H9 (cell line): ENCODE measurements at regions not wholly inside any gene's neighbourhood (a gene's known extent, or its start where the extent isn't known, plus 50 kb on each side); places are given as distances from the start of the nearest gene placed in this dataset.

Source experiments
- DNase-seq: peaks from one replicate; pipeline ENCODE4 v3.0.0-alpha.2; 2017
- H2AFZ ChIP-seq: one replicate; pipeline ENCODE4 v1.6.1; 2013; ENCODE audit warnings: mild to moderate bottlenecking, low read length, control low read depth, moderate library complexity
- H2AK5ac ChIP-seq: 2 replicates; pipeline ENCODE4 v1.6.1; 2013; ENCODE audit warnings: low read length, control low read depth, mixed read lengths; ENCODE audit not compliant: insufficient read length
- H2BK120ac ChIP-seq: one replicate; pipeline ENCODE4 v1.6.1; 2013; ENCODE audit warnings: low read depth, mild to moderate bottlenecking, low read length, control low read depth, inconsistent platforms; ENCODE audit not compliant: poor library complexity, severe bottlenecking
- H2BK12ac ChIP-seq: 2 replicates; pipeline ENCODE4 v1.6.1; 2013; ENCODE audit warnings: low read length, control low read depth, mixed read lengths, low read depth; ENCODE audit not compliant: insufficient read length
- H2BK15ac ChIP-seq: 2 replicates; pipeline ENCODE4 v1.6.1; 2013; ENCODE audit warnings: low read depth, low read length, control low read depth
- H2BK20ac ChIP-seq: one replicate; pipeline ENCODE4 v1.6.1; 2013; ENCODE audit warnings: low read depth, mild to moderate bottlenecking, low read length, control low read depth, inconsistent platforms; ENCODE audit not compliant: poor library complexity, severe bottlenecking
- H2BK5ac ChIP-seq: 2 replicates; pipeline ENCODE4 v1.6.1; 2013; ENCODE audit warnings: low read length, control low read depth, mixed read lengths; ENCODE audit not compliant: insufficient read length
- H3K14ac ChIP-seq: 2 replicates; pipeline ENCODE4 v1.6.1; 2013; ENCODE audit warnings: low read length, control low read depth; ENCODE audit not compliant: insufficient read depth
- H3K18ac ChIP-seq: 2 replicates; pipeline ENCODE4 v1.6.1; 2013; ENCODE audit warnings: low read depth, mild to moderate bottlenecking, mixed read lengths, low read length, control low read depth; ENCODE audit not compliant: insufficient read length
- H3K23ac ChIP-seq: 2 replicates; pipeline ENCODE4 v1.6.1; 2013; ENCODE audit warnings: low read length, control low read depth, mixed read lengths, low read depth; ENCODE audit not compliant: insufficient read length
- H3K23me2 ChIP-seq: 2 replicates; pipeline ENCODE4 v1.6.1; 2013; ENCODE audit warnings: low read depth, mild to moderate bottlenecking, mixed read lengths, low read length, control low read depth; ENCODE audit not compliant: insufficient read length, poor library complexity, severe bottlenecking
- H3K27ac ChIP-seq: 2 replicates; pipeline ENCODE4 v1.5.1; 2013; ENCODE audit warnings: low read length, control low read depth, mixed read lengths, low read depth; ENCODE audit not compliant: insufficient read length
- H3K27me3 ChIP-seq: 2 replicates; pipeline ENCODE4 v1.6.1; 2013; ENCODE audit warnings: low read length, control low read depth, inconsistent platforms; ENCODE audit not compliant: insufficient read depth
- H3K4ac ChIP-seq: 2 replicates; pipeline ENCODE4 v1.6.1; 2013; ENCODE audit warnings: low read depth, mild to moderate bottlenecking, control low read depth, inconsistent platforms, low read length, moderate library complexity
- H3K4me1 ChIP-seq: 2 replicates; pipeline ENCODE4 v1.6.1; 2013; ENCODE audit warnings: low read length, control low read depth, inconsistent platforms; ENCODE audit not compliant: insufficient read depth
- H3K4me2 ChIP-seq: 2 replicates; pipeline ENCODE4 v1.6.1; 2013; ENCODE audit warnings: low read length, control low read depth, mixed read lengths; ENCODE audit not compliant: insufficient read length, insufficient read depth
- H3K56ac ChIP-seq: 2 replicates; pipeline ENCODE4 v1.6.1; 2013; ENCODE audit warnings: low read depth, mild to moderate bottlenecking, mixed read lengths, low read length, control low read depth; ENCODE audit not compliant: insufficient read length
- H3K79me1 ChIP-seq: 2 replicates; pipeline ENCODE4 v1.6.1; 2013; ENCODE audit warnings: low read depth, mild to moderate bottlenecking, moderate library complexity, low read length, control low read depth, inconsistent platforms; ENCODE audit not compliant: insufficient read depth, poor library complexity, severe bottlenecking
- H3K79me2 ChIP-seq: 2 replicates; pipeline ENCODE4 v1.6.1; 2013; ENCODE audit warnings: low read length, control low read depth, inconsistent platforms; ENCODE audit not compliant: insufficient read depth
- H3K9ac ChIP-seq: 2 replicates; pipeline ENCODE4 v1.6.1; 2013; ENCODE audit warnings: low read length, control low read depth, mixed read lengths; ENCODE audit not compliant: insufficient read length; ENCODE audit errors: extremely low read depth
- H3K9me3 ChIP-seq: one replicate; pipeline ENCODE4 v1.6.1; 2013; ENCODE audit warnings: low read depth, low read length, inconsistent platforms; ENCODE audit not compliant: control insufficient read depth
- H3T11ph ChIP-seq: one replicate; pipeline ENCODE4 v1.6.1; 2013; ENCODE audit warnings: mild to moderate bottlenecking, low read length, control low read depth, inconsistent platforms
- H4K20me1 ChIP-seq: one replicate; pipeline ENCODE4 v1.6.1; 2013; ENCODE audit not compliant: control insufficient read depth, insufficient read length, insufficient read depth
- H4K5ac ChIP-seq: 2 replicates; pipeline ENCODE4 v1.6.1; 2013; ENCODE audit warnings: low read depth, mild to moderate bottlenecking, mixed read lengths, low read length, control low read depth; ENCODE audit not compliant: insufficient read length
- H4K8ac ChIP-seq: replicated peaks from 2 replicates; pipeline ENCODE4 v1.6.1; 2013; ENCODE audit warnings: low read length, control low read depth, mixed read lengths, low read depth; ENCODE audit not compliant: insufficient read length
- H4K91ac ChIP-seq: 2 replicates; pipeline ENCODE4 v1.6.1; 2013; ENCODE audit warnings: low read depth, mild to moderate bottlenecking, moderate library complexity, mixed read lengths, low read length, control low read depth; ENCODE audit not compliant: insufficient read length
- H3K27ac Mint-ChIP-seq, 3 experiments: 2 replicates in 2 of 3; 3 replicates in 1 of 3; pipeline ENCODE4 v1.8.0; 2020 to 2021; ENCODE audit warnings: mixed read lengths in 3 of 3, mild to moderate bottlenecking in 1 of 3, moderate library complexity in 1 of 3
- H3K27me3 Mint-ChIP-seq: 2 replicates; pipeline ENCODE4 v1.8.0; 2021; ENCODE audit warnings: low read depth, mild to moderate bottlenecking, moderate library complexity, mixed read lengths
- H3K36me3 Mint-ChIP-seq, 3 experiments: 2 replicates in 2 of 3; 3 replicates in 1 of 3; pipeline ENCODE4 v1.8.0; 2020 to 2021; ENCODE audit warnings: low read depth in 3 of 3, mixed read lengths in 3 of 3; ENCODE audit not compliant: insufficient read depth in 1 of 3
- H3K4me1 Mint-ChIP-seq, 2 experiments: 2 replicates each; pipeline ENCODE4 v1.8.0; 2020; ENCODE audit warnings: mixed read lengths in 2 of 2
- H3K4me3 Mint-ChIP-seq, 2 experiments: 2 replicates in 1 of 2; 3 replicates in 1 of 2; pipeline ENCODE4 v1.8.0; 2020 to 2021; ENCODE audit warnings: mild to moderate bottlenecking in 2 of 2, mixed read lengths in 2 of 2, moderate library complexity in 1 of 2
- H3K9me3 Mint-ChIP-seq, 2 experiments: 2 replicates in 1 of 2; 3 replicates in 1 of 2; pipeline ENCODE4 v1.8.0; 2020; ENCODE audit warnings: mild to moderate bottlenecking in 2 of 2, mixed read lengths in 2 of 2, moderate library complexity in 1 of 2
- WGBS: extraction: QIAGEN DNeasy Blood & Tissue Kit; methylation state at CpG from one replicate; pipeline ENCODE4 v1.1.7; 2013; ENCODE audit warnings: missing lambda C conversion rate, low lambda C conversion rate, mixed read lengths; ENCODE audit not compliant: insufficient read length; ENCODE audit errors: extremely low coverage; 5-methylcytosine and 5-hydroxymethylcytosine counted together
- TF ChIP-seq, protein P1 (sequence below): fragments of 200-600 bp; sonication (generic); conservative IDR thresholded peaks from 3 replicates; pipeline ENCODE4 v1.8.0; 2021; ENCODE audit warnings: antibody characterized with exemption, mild to moderate bottlenecking

DNA sequence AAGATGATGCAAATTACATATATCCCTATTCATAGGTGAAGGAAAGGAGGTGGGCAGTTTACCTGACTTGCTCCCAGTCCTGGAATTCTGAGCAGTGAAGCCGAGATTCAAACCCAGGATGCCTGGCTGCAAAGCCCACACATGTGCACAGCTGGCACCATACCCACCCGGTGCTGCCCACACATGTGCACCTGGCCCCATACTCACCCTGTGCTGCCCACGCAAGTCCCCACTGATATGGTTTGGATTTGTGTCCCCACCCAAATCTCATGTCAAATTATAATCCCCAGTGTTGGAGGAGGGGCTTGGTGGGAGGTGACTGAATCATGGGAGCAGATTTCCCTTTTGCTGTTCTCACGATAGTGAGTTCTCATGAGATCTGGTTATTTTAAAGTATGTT, 179.2 kb upstream of the C14orf180 start:
- H3K56ac ChIP-seq, result no peak overlapping the region
- H3T11ph ChIP-seq, result no peak overlapping the region
- no peaks in the 10 kb centered on the region for H3K27me3 ChIP-seq
- H3K14ac ChIP-seq, result no peak overlapping the region
- H3K79me2 ChIP-seq, result no peaks in the 10 kb centered on the region
- H3K79me1 ChIP-seq, result no peaks in the 10 kb centered on the region
- H3K9me3 Mint-ChIP-seq, result peaks cover 24 to 34% of the 10 kb centered on the region in 2 experiments
- H4K5ac ChIP-seq, result no peak overlapping the region
- H3K23me2 ChIP-seq, result no peaks in the 10 kb centered on the region
- peaks cover 35 to 46% of the 10 kb centered on the region in 2 experiments for H3K4me1 Mint-ChIP-seq
- no peak overlapping the region for H2BK15ac ChIP-seq
- H3K23ac ChIP-seq, result no peak overlapping the region
- H4K8ac ChIP-seq, result no peak overlapping the region
- H2AK5ac ChIP-seq, result no peak overlapping the region
- H2AFZ ChIP-seq, result no peak overlapping the region
- H3K4me3 Mint-ChIP-seq, result no peak overlapping the region
- no peak overlapping the region for H2BK12ac ChIP-seq
- no peak overlapping the region for H3K27ac ChIP-seq
- H3K4ac ChIP-seq, result no peak overlapping the region
- WGBS, result no CpG with 5 or more reads among the region's 4 CpGs
- H2BK120ac ChIP-seq, result no peak overlapping the region
- no peak overlapping the region for H3K4me2 ChIP-seq
- no peak overlapping the region for H2BK20ac ChIP-seq
- H3K9ac ChIP-seq, result no peak overlapping the region
- peaks cover 11 to 33% (median 11%) of the 10 kb centered on the region in 3 experiments for H3K36me3 Mint-ChIP-seq
- peaks cover 3% of the 10 kb centered on the region; the same call in 1 of the 2 replicates for H3K4me1 ChIP-seq
- H3K27ac Mint-ChIP-seq, result no peak overlapping the region
- no peaks in the 10 kb centered on the region for H4K20me1 ChIP-seq
- H4K91ac ChIP-seq, result no peak overlapping the region
- no peak overlapping the region for H2BK5ac ChIP-seq
- no peak for DNase-seq
- no peaks in the 10 kb centered on the region for H3K9me3 ChIP-seq
- TF ChIP-seq, protein P1, sequence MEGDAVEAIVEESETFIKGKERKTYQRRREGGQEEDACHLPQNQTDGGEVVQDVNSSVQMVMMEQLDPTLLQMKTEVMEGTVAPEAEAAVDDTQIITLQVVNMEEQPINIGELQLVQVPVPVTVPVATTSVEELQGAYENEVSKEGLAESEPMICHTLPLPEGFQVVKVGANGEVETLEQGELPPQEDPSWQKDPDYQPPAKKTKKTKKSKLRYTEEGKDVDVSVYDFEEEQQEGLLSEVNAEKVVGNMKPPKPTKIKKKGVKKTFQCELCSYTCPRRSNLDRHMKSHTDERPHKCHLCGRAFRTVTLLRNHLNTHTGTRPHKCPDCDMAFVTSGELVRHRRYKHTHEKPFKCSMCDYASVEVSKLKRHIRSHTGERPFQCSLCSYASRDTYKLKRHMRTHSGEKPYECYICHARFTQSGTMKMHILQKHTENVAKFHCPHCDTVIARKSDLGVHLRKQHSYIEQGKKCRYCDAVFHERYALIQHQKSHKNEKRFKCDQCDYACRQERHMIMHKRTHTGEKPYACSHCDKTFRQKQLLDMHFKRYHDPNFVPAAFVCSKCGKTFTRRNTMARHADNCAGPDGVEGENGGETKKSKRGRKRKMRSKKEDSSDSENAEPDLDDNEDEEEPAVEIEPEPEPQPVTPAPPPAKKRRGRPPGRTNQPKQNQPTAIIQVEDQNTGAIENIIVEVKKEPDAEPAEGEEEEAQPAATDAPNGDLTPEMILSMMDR, result no peak
- peaks cover 6% of the 10 kb centered on the region; the same call in 1 of the 2 replicates for H3K27me3 Mint-ChIP-seq
- H3K18ac ChIP-seq, result no peak overlapping the region
